GM21526 (cell line): ENCODE measurements at regions not wholly inside any gene's neighbourhood (a gene's known extent, or its start where the extent isn't known, plus 50 kb on each side); places are given as distances from the start of the nearest gene placed in this dataset.
"Not testable (repeated sequence)": the region's sequence is repeated elsewhere in the genome, so short reads cannot be mapped to it uniquely, and the experiment has no call there.

Experiments used
- ATAC-seq: cut with Tn5 transposase; IDR thresholded peaks from one replicate; pipeline ENCODE4 v1.9.1; 2021; ENCODE audit warnings: moderate library complexity; ENCODE audit not compliant: unreplicated experiment, low FRiP score

- no peak for ATAC-seq
Measured at GRCh38 chr2:236367506-236368289, 103.5 kb upstream of the ASB18 start.

- no peak for ATAC-seq
Measured at GRCh38 chr2:236369661-236370062, 105.5 kb upstream of the ASB18 start.

- no peak for ATAC-seq
Measured at GRCh38 chr2:236370847-236371409, 106.7 kb upstream of the ASB18 start.

- ATAC-seq = no peak
Measured at GRCh38 chr2:236375973-236376476, 111.8 kb upstream of the ASB18 start.

- ATAC-seq = no peak
Measured at GRCh38 chr2:236376566-236377244, 112.5 kb upstream of the ASB18 start.

GRCh38 chr2:236380051-236380612 is 115.9 kb upstream of the ASB18 start:
- ATAC-seq = no peak

GRCh38 chr2:236381253-236381652 is 117.0 kb upstream of the ASB18 start:
- ATAC-seq = not testable (repeated sequence)

GRCh38 chr2:236389284-236390216 is 125.3 kb upstream of the ASB18 start:
- not testable (repeated sequence) for ATAC-seq

- ATAC-seq = no peak
Measured at GRCh38 chr2:236393101-236393500, 128.9 kb upstream of the ASB18 start.

- ATAC-seq = no peak
Measured at GRCh38 chr2:236393581-236393980, 129.4 kb upstream of the ASB18 start.

- ATAC-seq = no peak
Measured at GRCh38 chr2:236394571-236394970, 130.4 kb upstream of the ASB18 start.

GRCh38 chr2:236395067-236395466 is 130.9 kb upstream of the ASB18 start:
- ATAC-seq = no peak

- no peak for ATAC-seq
Measured at GRCh38 chr2:236396818-236397350, 132.7 kb upstream of the ASB18 start.

- ATAC-seq = no peak
Measured at GRCh38 chr2:236397681-236398080, 133.5 kb upstream of the ASB18 start.

GRCh38 chr2:236399409-236399808 is 135.2 kb upstream of the ASB18 start:
- no peak for ATAC-seq

- no peak for ATAC-seq
Measured at GRCh38 chr2:236400046-236400574, 135.9 kb upstream of the ASB18 start.

GRCh38 chr2:236400594-236401360 is 136.6 kb upstream of the ASB18 start:
- no peak for ATAC-seq

- no peak for ATAC-seq
Measured at GRCh38 chr2:236402033-236402790, 138.0 kb upstream of the ASB18 start.
